ENCODE measurements at regions not wholly inside any gene's neighbourhood (a gene's known extent, or its start where the extent isn't known, plus 50 kb on each side); places are given as distances from the start of the nearest gene placed in this dataset.

GRCh38 chr3:20958161-20958560 lies 772.2 kb upstream of the SGO1 start:
- H3K9ac ChIP-seq (ENCODE audit: low read length): no peak overlapping the region
- no peak overlapping the region for H3K4me2 ChIP-seq (ENCODE audit: low read length)
- no peaks in the 10 kb centered on the region for H3K36me3 ChIP-seq (ENCODE audit: insufficient read depth, low read length)
- H3K27me3 ChIP-seq (ENCODE audit: insufficient read depth, low read depth, low read length): no peaks in the 10 kb centered on the region
- H3K27ac ChIP-seq (ENCODE audit: low read length): no peak overlapping the region
- no peaks in the 10 kb centered on the region for H3K9me2 ChIP-seq (ENCODE audit: insufficient read depth, low read length)
- no peaks in the 10 kb centered on the region for H4K20me1 ChIP-seq (ENCODE audit: insufficient read depth)
- H2AFZ ChIP-seq (ENCODE audit: low read depth, low read length): no peak overlapping the region
- no peaks in the 10 kb centered on the region for H3F3A ChIP-seq (ENCODE audit: insufficient read depth, low read length, poor library complexity, severe bottlenecking)
- no peak overlapping the region for H3K4me3 ChIP-seq (ENCODE audit: low read length)
- H3K9me3 ChIP-seq (ENCODE audit: low read length): no peaks in the 10 kb centered on the region
- H3K79me2 ChIP-seq (replicated peaks; ENCODE audit: insufficient read depth, low read length): no peaks in the 10 kb centered on the region
- no peak for TF ChIP-seq TAF1 (IDR thresholded peaks at IDR 0.05; ENCODE audit: low read depth)
- no peak for TF ChIP-seq CTCF (IDR thresholded peaks at IDR 0.05; ENCODE audit: poor library complexity, severe bottlenecking)
- TF ChIP-seq MXI1 (conservative IDR thresholded peaks at IDR 0.05; ENCODE audit: poor library complexity, severe bottlenecking): no peak
- no peak for TF ChIP-seq EP300 (conservative IDR thresholded peaks at IDR 0.05; ENCODE audit: poor library complexity, severe bottlenecking)
- no peak for TF ChIP-seq RAD21 (conservative IDR thresholded peaks at IDR 0.05)
- TF ChIP-seq POLR2AphosphoS5 (IDR thresholded peaks at IDR 0.05): no peak
- no peak for TF ChIP-seq SMC3 (conservative IDR thresholded peaks at IDR 0.05; ENCODE audit: poor library complexity)
- no peak for TF ChIP-seq REST (IDR thresholded peaks at IDR 0.05; ENCODE audit: borderline replicate concordance)

- no peak overlapping the region for H3K4me3 ChIP-seq (ENCODE audit: low read length)
- H2AFZ ChIP-seq (ENCODE audit: low read depth, low read length): no peak overlapping the region
- TF ChIP-seq REST (IDR thresholded peaks at IDR 0.05; ENCODE audit: borderline replicate concordance) (no peak), POLR2AphosphoS5 (IDR thresholded peaks at IDR 0.05) (no peak), MXI1 (conservative IDR thresholded peaks at IDR 0.05; ENCODE audit: poor library complexity, severe bottlenecking) (no peak), CTCF (IDR thresholded peaks at IDR 0.05; ENCODE audit: poor library complexity, severe bottlenecking) (no peak), SMC3 (conservative IDR thresholded peaks at IDR 0.05; ENCODE audit: poor library complexity) (no peak), TAF1 (IDR thresholded peaks at IDR 0.05; ENCODE audit: low read depth) (no peak), EZH2 (IDR thresholded peaks at IDR 0.05; ENCODE audit: borderline replicate concordance, insufficient read depth, low read length, poor library complexity, severe bottlenecking) (no peak)
- no peak overlapping the region for H3K27ac ChIP-seq (ENCODE audit: low read length)
- no peak overlapping the region for H3K4me2 ChIP-seq (ENCODE audit: low read length)
- no peaks in the 10 kb centered on the region for H4K20me1 ChIP-seq (ENCODE audit: insufficient read depth)
- no peaks in the 10 kb centered on the region for H3K9me2 ChIP-seq (ENCODE audit: insufficient read depth, low read length)
- H3K36me3 ChIP-seq (ENCODE audit: insufficient read depth, low read length): no peaks in the 10 kb centered on the region
- no peaks in the 10 kb centered on the region for H3F3A ChIP-seq (ENCODE audit: insufficient read depth, low read length, poor library complexity, severe bottlenecking)
- no peak overlapping the region for H3K9ac ChIP-seq (ENCODE audit: low read length)
- no peaks in the 10 kb centered on the region for H3K79me2 ChIP-seq (replicated peaks; ENCODE audit: insufficient read depth, low read length)
- no peaks in the 10 kb centered on the region for H3K27me3 ChIP-seq (ENCODE audit: insufficient read depth, low read depth, low read length)
- H3K9me3 ChIP-seq (ENCODE audit: low read length): no peaks in the 10 kb centered on the region
These were observed 759.9 kb upstream of the SGO1 start for GRCh38 chr3:20945892-20946291.

Data from neural cell (in vitro differentiated cells).